ENCODE measurements at regions not wholly inside any gene's neighbourhood (a gene's known extent, or its start where the extent isn't known, plus 50 kb on each side); places are given as distances from the start of the nearest gene placed in this dataset.
"Not testable (repeated sequence)": the region's sequence is repeated elsewhere in the genome, so short reads cannot be mapped to it uniquely, and the experiment has no call there.

- H3K4me3 ChIP-seq (ENCODE audit: low read depth, poor library complexity, severe bottlenecking): no peak overlapping the region
- DNase-seq (ENCODE audit: low spot score in 2 of 2): no peak
- intact Hi-C loops (cut with DNase I; ENCODE audit: low total_unique reads): no loop called here
- WGBS, 2 donors: 82 to 89% methylated on average over 4 of the region's 4 CpGs
- TF ChIP-seq POLR2A (IDR thresholded peaks at IDR 0.05): no peak
- TF ChIP-seq CTCF (IDR thresholded peaks at IDR 0.05): no peak
These were observed 589.8 kb downstream of the DMRTA1 start for GRCh38 chr9:23036416-23036815.

DNA sequence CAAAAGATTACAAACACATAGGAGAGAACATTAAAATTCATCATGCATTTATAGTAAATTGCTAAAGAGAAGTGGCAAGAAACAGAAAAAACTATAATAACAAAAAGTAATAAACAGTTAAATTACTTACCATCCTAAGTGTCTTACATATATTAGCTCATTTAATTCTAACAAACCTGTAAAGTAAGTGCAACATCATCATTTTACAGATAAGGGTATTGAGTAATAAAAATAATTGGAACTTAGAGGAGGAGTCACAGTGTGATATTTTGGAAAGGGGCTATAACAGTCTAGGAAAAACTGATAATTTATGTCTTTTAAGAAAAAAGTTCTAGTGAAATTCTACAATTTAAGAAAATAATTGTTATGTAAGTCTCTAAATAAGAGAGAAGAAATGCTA lies 592.8 kb downstream of the DMRTA1 start:
- no peak overlapping the region for H3K4me3 ChIP-seq (ENCODE audit: low read depth, poor library complexity, severe bottlenecking)
- DNase-seq (ENCODE audit: low spot score in 2 of 2): no peak
- TF ChIP-seq CTCF (IDR thresholded peaks at IDR 0.05) (no peak), POLR2A (IDR thresholded peaks at IDR 0.05) (no peak)
- intact Hi-C loops (cut with DNase I; ENCODE audit: low total_unique reads): no loop called here

- no peak overlapping the region for H3K4me3 ChIP-seq (ENCODE audit: low read depth, poor library complexity, severe bottlenecking)
- DNase-seq (ENCODE audit: low spot score in 2 of 2): no peak
- no peak for TF ChIP-seq POLR2A (IDR thresholded peaks at IDR 0.05)
- no peak for TF ChIP-seq CTCF (IDR thresholded peaks at IDR 0.05)
- intact Hi-C loops (cut with DNase I; ENCODE audit: low total_unique reads): no loop called here
These were observed 594.8 kb downstream of the DMRTA1 start for GRCh38 chr9:23041466-23041865.

- DNase-seq (ENCODE audit: low spot score in 2 of 2): no peak
- TF ChIP-seq CTCF (IDR thresholded peaks at IDR 0.05): no peak
- TF ChIP-seq POLR2A (IDR thresholded peaks at IDR 0.05): no peak
- intact Hi-C loops (cut with DNase I; ENCODE audit: low total_unique reads): no loop called here
- H3K4me3 ChIP-seq (ENCODE audit: low read depth, poor library complexity, severe bottlenecking): no peak overlapping the region
These were observed 597.9 kb downstream of the DMRTA1 start for GRCh38 chr9:23044549-23044948.

- DNase-seq (ENCODE audit: low spot score in 2 of 2); intact Hi-C loops (cut with DNase I; ENCODE audit: low total_unique reads); H3K4me3 ChIP-seq (ENCODE audit: low read depth, poor library complexity, severe bottlenecking): not testable (repeated sequence)
- 93% methylated on average over 1 of the region's 1 CpG; no CpG with 5 or more reads in 1 of the 2 donors for WGBS, 2 donors
These were observed 599.4 kb downstream of the DMRTA1 start for GRCh38 chr9:23046026-23046425.

DNA sequence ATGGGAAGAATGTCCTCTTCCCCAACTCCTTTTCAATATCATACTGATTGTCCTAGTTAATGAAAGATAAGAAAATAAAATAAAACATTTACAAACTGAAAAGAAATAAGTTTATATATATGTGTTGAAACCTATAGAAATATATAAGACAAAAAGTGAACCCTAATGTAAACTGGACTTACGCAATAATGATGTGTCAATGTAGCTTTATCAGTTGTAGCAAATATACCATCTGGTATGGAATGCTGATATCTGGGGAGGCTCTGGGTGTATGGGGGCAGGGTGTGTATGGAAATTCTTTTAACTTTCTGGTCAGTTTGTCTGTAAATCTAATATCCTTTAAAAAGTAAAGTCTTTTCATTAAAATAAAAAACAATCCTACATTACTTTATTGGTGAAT lies 603.9 kb downstream of the DMRTA1 start:
- intact Hi-C loops (cut with DNase I; ENCODE audit: low total_unique reads): no loop called here
- whole genome bisulfite sequencing, 2 donors: 98 to 100% methylated on average over 1 of the region's 1 CpG
- no peak overlapping the region for H3K4me3 ChIP-seq (ENCODE audit: low read depth, poor library complexity, severe bottlenecking)

More for the DNA sequence above, 603.9 kb downstream of the DMRTA1 start:
- DNase-seq (ENCODE audit: low spot score in 2 of 2): no peak
- no peak for TF ChIP-seq CTCF (IDR thresholded peaks at IDR 0.05)

All from lower leg skin (tissue), 4 donors.